HG03159 (cell line): ENCODE measurements at regions not wholly inside any gene's neighbourhood (a gene's known extent, or its start where the extent isn't known, plus 50 kb on each side); places are given as distances from the start of the nearest gene placed in this dataset.
"Not testable (repeated sequence)": the region's sequence is repeated elsewhere in the genome, so short reads cannot be mapped to it uniquely, and the experiment has no call there.

Experiments used
- ATAC-seq: cut with Tn5 transposase; IDR thresholded peaks from one replicate; pipeline ENCODE4 v1.9.1; 2021; ENCODE audit warnings: mild to moderate bottlenecking, moderate library complexity; ENCODE audit not compliant: unreplicated experiment

DNA sequence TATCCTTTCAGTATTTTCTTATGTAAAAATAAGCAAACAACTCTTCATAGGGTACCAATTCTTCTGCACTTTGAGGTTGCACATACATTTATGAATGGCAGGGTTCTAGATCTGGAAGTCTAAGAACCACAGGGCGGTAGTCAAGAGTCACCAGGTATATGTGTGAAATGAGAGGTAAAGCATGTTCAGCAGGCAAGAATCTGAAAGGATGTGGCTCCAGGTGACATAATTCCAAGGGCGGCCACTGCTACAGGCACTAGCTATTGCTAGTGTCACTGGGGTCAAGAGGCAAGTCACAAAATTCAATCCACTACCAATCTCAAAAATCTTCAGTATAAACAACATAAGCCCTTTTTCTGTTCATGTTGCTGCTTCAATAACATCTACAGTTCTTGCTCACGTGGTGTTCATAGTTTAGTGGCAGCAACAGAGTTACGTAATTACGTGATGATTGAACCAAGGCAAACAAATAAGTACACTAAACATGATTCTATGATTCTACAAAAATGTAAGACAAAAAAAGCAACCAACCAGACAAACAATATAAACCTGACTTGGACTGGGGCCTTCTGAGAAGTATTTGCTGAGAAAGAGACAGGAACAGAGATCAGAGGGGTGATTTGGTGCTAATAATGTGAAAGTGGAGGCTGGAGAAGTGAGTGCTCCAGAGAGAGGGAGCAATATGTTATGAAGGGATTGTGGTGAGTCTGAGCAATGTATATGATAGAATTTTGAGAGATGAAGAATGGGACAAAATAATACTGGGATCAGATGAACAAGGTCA is 101.7 kb downstream of the NAA11 start:
- ATAC-seq, result no peak

DNA sequence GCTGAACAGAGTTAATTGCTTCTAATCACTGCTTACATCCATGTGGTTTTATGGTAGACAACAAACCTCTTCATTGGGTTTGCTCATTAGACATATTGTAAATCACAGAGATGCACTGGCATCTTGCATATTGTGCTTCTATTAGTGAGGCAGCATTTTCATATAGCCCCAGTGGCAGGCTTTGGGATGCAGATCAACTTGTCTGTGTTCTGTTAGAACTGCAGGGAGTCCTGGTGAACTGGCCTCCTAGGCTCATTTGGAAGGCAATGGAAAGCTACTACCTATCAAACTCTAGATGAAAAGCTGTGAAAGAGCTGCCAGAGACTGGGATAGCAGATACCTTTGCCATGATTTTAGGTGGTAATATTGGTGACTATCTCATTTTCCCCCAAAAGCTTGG is 108.8 kb downstream of the NAA11 start:
- no peak for ATAC-seq

GRCh38 chr4:79213702-79214101 is 112.2 kb downstream of the NAA11 start:
- ATAC-seq, result no peak

- no peak for ATAC-seq
These were observed 112.9 kb downstream of the NAA11 start for GRCh38 chr4:79213010-79213409.

DNA sequence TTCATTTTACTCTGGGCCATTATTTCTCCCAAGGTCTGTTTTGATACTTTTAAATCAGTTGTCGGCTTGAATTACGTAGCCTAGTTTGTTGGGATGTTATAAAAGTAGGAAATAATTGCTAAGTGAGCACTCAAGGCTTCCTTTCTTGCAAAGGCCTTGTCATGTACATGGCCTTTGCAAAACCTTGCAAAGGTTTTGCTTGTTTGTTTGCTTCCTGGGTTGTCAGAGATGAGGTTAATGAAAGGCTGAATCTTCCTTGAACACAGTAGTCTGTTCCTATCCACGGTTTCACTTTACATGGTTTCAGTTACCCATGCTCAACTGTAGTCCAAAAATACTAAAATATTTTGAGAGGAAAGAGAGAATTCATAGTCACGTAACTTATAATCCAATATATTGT is 113.5 kb downstream of the NAA11 start:
- no peak for ATAC-seq

DNA sequence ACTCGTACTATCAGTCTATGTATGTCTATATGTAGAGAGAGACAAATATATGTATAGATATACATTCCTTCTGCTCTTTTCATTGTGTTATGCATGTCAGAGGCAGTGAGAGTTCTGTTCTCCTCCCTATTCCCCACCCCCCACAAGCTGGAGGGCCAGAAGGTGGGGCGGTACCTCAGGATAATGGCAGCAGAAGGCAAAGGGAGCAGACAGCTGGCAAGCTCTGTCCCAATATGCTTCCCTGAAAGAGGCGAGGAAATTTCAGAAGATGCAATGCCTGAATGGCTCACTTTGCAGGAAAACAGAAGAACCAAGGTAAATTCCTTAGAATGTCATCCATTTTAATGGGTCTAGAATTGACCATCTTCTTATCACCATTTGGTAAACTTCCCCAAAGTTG is 114.4 kb downstream of the NAA11 start:
- ATAC-seq, result no peak

DNA sequence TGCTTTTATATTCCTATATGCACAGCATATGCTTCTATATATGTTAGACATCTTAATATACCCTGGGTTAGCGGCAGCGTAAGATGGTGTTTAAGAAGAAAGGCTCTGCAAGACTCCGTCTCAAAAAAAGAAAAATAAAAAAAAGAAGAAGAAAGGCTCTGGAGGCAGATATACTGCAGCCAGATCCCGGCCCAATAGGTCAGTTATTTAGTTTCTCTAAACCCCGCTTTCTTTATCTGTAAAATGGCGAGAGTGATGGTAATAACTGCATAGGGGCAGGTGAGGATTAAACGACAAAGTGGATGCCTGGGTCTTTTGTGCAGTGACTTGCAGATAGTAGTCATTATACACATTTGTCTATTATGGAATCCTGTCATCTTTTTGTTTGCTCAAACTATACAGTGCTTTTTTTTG is 115.2 kb downstream of the NAA11 start:
- no peak for ATAC-seq

DNA sequence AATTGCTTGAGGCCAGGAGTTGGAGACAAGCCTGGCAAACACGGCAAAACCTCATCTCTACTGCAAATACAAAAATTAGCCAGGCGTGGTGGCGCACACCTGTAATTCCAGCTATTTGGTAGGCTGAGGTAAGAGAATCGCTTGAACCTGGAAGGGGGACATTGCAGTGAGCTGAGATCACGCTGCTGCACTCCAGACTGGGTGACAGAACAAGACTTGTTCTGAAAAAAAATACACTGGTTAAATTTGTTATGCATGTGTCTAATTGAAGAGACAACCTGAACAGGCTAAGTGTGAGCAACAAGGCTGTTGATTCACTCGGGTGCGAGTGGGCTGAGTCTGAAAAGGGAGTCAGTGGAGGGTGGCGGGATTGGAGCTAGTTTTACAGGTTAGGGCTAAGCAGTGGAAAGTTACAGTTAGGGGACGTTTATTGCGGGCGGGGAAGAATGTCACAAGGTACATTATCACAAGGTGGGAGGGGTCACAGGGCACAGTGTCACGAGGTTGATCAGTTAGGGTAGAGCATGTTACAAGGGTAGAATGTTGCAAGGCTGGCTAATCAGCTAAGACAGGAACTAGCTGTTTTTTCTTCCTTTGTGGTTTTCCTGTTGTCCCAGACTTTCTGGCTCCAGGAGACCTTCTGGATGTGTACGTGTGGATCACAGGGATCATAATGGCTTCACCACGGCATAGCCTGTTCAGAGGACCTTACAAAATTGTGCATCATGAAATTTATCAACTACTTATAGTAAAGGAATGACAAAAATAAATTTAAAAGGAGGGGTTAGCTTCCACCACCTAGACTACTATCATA is 115.8 kb downstream of the NAA11 start:
- no peak for ATAC-seq

- ATAC-seq, result no peak
These were observed 116.8 kb downstream of the NAA11 start for GRCh38 chr4:79209081-79209480.

DNA sequence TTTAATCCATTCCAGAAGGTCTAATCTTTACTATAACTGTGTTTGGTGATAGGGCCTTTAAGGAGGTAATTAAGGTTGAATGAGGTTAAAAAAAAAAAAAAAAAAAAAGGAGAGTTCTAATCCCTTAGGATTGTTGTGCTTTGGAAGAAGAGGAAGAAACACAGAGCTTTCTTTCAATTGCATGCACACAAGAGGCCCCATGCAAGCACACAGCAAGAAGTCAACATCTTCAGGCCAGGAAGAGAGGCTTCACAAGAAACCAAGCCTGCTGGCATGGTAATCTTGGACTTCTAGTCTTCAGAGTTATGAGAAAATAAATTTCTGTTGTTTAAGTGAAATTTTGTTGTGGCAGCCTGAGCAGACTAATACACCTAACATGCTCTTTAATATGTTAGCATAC is 118.6 kb downstream of the NAA11 start:
- ATAC-seq, result no peak

DNA sequence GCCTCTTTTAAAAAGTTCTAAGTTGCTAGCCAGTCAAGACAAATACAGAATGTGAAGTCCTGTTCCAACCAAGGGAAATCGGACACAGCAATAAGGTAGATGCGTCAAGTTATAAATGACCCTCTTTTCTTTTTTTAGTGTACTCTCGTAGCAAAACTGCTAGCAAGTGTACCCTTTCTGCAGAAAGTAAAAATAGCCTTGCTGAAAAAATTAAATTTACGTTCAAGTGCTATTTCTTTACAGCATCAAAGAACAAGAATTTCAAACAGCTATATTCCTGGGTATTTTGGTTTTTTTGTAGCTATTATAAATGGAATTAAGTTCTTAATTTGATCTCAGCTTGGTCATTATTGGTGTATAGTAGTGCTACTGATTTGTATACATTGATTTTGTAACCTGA is 119.2 kb downstream of the NAA11 start:
- no peak for ATAC-seq

- no peak for ATAC-seq
These were observed 120.7 kb downstream of the NAA11 start for GRCh38 chr4:79205121-79205520.

- no peak for ATAC-seq
These were observed 123.9 kb downstream of the NAA11 start for GRCh38 chr4:79201971-79202370.

DNA sequence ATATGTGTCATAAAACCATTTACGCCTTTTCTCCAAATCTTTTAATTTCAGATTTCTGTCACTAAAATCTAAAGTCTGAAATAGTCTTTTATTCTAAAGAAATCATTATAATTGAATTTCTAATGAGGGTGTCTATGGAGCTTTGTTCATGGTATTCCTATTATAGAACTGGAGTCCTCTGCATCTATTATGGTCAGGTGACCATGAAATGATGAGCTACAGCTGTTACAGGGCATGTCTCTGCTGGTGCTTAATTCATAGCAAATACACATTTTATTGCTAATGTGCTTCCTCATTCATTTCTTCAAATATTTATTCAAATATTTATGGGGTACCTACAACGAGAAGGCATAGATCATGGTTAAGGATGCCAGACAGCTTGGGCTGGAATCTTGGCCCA is 126.1 kb downstream of the NAA11 start:
- no peak for ATAC-seq

GRCh38 chr4:79198951-79199587 is 126.8 kb downstream of the NAA11 start:
- ATAC-seq, result no peak

DNA sequence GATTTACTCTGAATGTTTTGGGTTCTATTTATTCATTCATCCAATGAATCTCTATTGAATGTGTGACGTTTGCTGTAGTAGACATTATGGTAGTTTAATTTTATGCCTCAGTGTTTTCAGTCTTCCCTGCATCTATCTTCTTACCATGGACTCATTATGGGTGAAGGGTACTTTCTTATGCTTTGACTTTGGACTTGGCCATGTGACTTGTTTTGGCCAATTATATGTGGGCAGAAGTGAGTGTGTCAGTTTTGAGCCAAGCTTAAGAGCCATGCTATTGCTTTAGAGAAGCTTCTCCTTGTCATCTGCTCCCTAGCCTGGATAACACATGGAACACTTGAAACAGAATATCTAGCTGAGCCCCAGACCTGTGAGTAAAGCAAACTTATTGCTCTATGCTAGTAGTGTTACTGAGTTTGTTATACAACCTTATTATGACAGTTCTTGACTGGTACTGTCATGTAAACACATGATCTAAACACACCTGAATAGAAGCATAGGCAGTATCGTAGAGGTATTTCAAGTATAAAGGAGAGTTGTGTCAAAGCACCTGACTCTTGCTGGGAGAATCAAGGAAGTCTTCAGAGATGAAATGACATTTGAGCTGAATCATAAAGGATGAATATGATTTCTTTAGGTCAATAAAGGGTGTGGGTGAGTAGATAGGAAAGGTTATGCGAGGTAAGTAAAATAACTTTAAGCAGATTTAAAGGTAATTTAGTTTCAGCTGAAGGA is 128.4 kb downstream of the NAA11 start:
- no peak for ATAC-seq

- ATAC-seq, result not testable (repeated sequence)
These were observed 134.6 kb downstream of the NAA11 start for GRCh38 chr4:79191292-79191691.

- no peak for ATAC-seq
These were observed 140.3 kb downstream of the NAA11 start for GRCh38 chr4:79185526-79186045.

DNA sequence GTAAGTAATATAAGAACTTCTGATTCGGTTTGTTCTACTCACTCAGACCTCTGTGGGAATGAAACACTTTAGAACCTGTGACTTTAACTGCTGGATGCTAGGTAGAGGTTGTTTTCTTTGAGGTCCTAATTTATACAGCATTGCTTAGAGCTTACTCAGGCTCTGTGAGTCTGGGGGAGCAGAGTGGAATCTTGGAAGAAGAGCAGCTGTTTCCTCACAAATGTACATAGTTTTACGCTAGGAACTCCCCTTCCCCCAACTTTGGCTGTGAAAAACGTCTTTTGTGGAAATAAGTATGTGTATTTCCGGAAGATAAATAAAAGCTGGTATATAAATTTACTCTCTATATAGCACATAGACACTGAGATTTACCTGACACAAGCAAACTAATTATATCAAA is 141.4 kb downstream of the NAA11 start:
- ATAC-seq, result no peak

- ATAC-seq, result no peak
These were observed 143.7 kb downstream of the NAA11 start for GRCh38 chr4:79182209-79182608.

GRCh38 chr4:79181190-79181589 is 144.7 kb downstream of the NAA11 start:
- no peak for ATAC-seq
